Caco-2 (cell line): ENCODE measurements at regions not wholly inside any gene's neighbourhood (a gene's known extent, or its start where the extent isn't known, plus 50 kb on each side); places are given as distances from the start of the nearest gene placed in this dataset.

Experiments used
- BruUV-seq: library from RNA; stranded (reverse); fragments of 400-500 nt; replicated peaks from 2 replicates; lab custom pipeline; 2021; lab: Mats Ljungman, UMichigan
- CTCF ChIA-PET: fragments of 300-600 bp; sonication (Branson Sonifier 250); formaldehyde crosslinking; loops from one replicate; lab custom pipeline; 2022; ENCODE audit warnings: antibody characterized with exemption; lab: Charles Lee
- POLR2A ChIA-PET: fragments of 300-600 bp; sonication (Branson Sonifier 250); formaldehyde crosslinking; loops from one replicate; lab custom pipeline; 2022; ENCODE audit warnings: antibody characterized with exemption; lab: Charles Lee
- DNase-seq, 2 experiments: peaks; one replicate each; pipeline versions ENCODE4 v3.0.0 to v3.0.0-alpha.2; 2020 to 2022
- H3K27me3 ChIP-seq: replicated peaks from 2 replicates; pipeline ENCODE4 v1.6.0; 2011; ENCODE audit warnings: low read length; ENCODE audit not compliant: control insufficient read depth, insufficient read depth
- H3K36me3 ChIP-seq: 2 replicates; pipeline ENCODE4 v1.5.1; 2011; ENCODE audit warnings: low read length; ENCODE audit not compliant: control insufficient read depth, insufficient read depth
- H3K4me1 ChIP-seq: fragments of 250-450 bp; sonication (Bioruptor Pico); 2 replicates; pipeline ENCODE4 v1.5.1; 2020; ENCODE audit warnings: mild to moderate bottlenecking
- H3K4me3 ChIP-seq: 2 replicates; pipeline ENCODE4 v1.5.1; 2011; ENCODE audit warnings: low read depth, mild to moderate bottlenecking, control low read depth, low read length
- H3K9me3 ChIP-seq: fragments of 250-450 bp; sonication (Bioruptor Pico); 2 replicates; pipeline ENCODE4 v1.5.1; 2020; ENCODE audit warnings: mild to moderate bottlenecking, moderate library complexity
- H3K27ac Mint-ChIP-seq: one replicate; pipeline ENCODE4 v1.8.0; 2022; ENCODE audit warnings: mixed read lengths; ENCODE audit not compliant: unreplicated experiment
- H3K27me3 Mint-ChIP-seq: one replicate; pipeline ENCODE4 v1.8.0; 2022; ENCODE audit warnings: mixed read lengths; ENCODE audit not compliant: insufficient read depth, unreplicated experiment
- H3K36me3 Mint-ChIP-seq: one replicate; pipeline ENCODE4 v1.8.0; 2022; ENCODE audit warnings: mild to moderate bottlenecking, mixed read lengths; ENCODE audit not compliant: insufficient read depth, unreplicated experiment
- H3K4me1 Mint-ChIP-seq: one replicate; pipeline ENCODE4 v1.8.0; 2022; ENCODE audit warnings: low read depth, mixed read lengths; ENCODE audit not compliant: unreplicated experiment
- H3K4me3 Mint-ChIP-seq: one replicate; pipeline ENCODE4 v1.8.0; 2022; ENCODE audit warnings: mild to moderate bottlenecking, moderate library complexity, mixed read lengths; ENCODE audit not compliant: unreplicated experiment
- H3K9me3 Mint-ChIP-seq: one replicate; pipeline ENCODE4 v1.8.0; 2022; ENCODE audit warnings: mixed read lengths; ENCODE audit not compliant: unreplicated experiment
- intact Hi-C: fragments of 100-400 bp; cut with micrococcal nuclease; formaldehyde crosslinking; loops from one replicate; pipeline ENCODE4 v1.10.0; 2022; ENCODE audit not compliant: unreplicated experiment
- TF ChIP-seq, protein P1 (sequence below), 2 experiments: fragments of 200-600 bp in 1 of 2; IDR thresholded peaks; 1 replicate in 1 of 2; 2 replicates in 1 of 2; pipeline versions ENCODE4 v1.5.1 to v1.8.0; 2011 to 2022; ENCODE audit warnings: antibody characterized with exemption in 1 of 2, control low read depth in 1 of 2, inconsistent platforms in 1 of 2, low read depth in 1 of 2, low read length in 1 of 2, mild to moderate bottlenecking in 1 of 2, moderate library complexity in 1 of 2; ENCODE audit not compliant: insufficient read depth in 1 of 2, severe bottlenecking in 1 of 2, unreplicated experiment in 1 of 2

DNA sequence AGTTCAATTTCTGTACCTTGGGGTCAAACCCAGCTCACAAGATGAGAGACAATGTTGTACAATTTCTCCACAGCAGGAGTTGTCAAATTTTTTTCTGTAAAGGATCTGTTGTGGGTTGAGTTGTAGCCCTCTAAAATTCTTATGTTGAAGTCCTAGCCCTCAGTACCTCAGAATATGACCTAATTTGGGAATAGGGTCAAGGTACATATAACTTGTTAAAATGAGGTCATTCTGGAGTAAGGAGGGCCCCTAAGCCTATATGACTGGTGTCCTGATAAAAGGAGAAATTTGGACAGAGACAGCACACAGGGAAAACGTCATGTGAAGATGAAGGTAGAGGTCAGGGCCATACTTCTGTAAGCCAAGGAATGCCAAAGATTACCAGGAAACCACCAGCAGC is 264.9 kb downstream of the TTC8 start:
- no peaks in the 10 kb centered on the region for H3K9me3 ChIP-seq
- intact Hi-C loops: no loop called here
- POLR2A ChIA-PET: no interaction called here
- no peaks in the 10 kb centered on the region for H3K36me3 ChIP-seq
- Mint-ChIP-seq H3K4me3 (no peak overlapping the region), H3K9me3 (no peaks in the 10 kb centered on the region), H3K27me3 (no peaks in the 10 kb centered on the region), H3K4me1 (peaks cover 7% of the 10 kb centered on the region), H3K36me3 (no peaks in the 10 kb centered on the region), H3K27ac (no peak overlapping the region)
- no peaks in the 10 kb centered on the region for H3K27me3 ChIP-seq
- CTCF ChIA-PET: interaction anchor here (1.1 kb wide), 1 partner anchor 49 kb away, joined by 3 read pairs; no protein-coding TSS in a partner anchor
- no peak overlapping the region for H3K4me3 ChIP-seq
- BruUV-seq: no TSS peak
- no peak for DNase-seq
- H3K4me1 ChIP-seq: no peaks in the 10 kb centered on the region
- TF ChIP-seq, protein P1, sequence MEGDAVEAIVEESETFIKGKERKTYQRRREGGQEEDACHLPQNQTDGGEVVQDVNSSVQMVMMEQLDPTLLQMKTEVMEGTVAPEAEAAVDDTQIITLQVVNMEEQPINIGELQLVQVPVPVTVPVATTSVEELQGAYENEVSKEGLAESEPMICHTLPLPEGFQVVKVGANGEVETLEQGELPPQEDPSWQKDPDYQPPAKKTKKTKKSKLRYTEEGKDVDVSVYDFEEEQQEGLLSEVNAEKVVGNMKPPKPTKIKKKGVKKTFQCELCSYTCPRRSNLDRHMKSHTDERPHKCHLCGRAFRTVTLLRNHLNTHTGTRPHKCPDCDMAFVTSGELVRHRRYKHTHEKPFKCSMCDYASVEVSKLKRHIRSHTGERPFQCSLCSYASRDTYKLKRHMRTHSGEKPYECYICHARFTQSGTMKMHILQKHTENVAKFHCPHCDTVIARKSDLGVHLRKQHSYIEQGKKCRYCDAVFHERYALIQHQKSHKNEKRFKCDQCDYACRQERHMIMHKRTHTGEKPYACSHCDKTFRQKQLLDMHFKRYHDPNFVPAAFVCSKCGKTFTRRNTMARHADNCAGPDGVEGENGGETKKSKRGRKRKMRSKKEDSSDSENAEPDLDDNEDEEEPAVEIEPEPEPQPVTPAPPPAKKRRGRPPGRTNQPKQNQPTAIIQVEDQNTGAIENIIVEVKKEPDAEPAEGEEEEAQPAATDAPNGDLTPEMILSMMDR (IDR thresholded peaks at IDR 0.05; ENCODE audit: insufficient read depth in 1 of 2, low read depth in 1 of 2, low read length in 1 of 2, severe bottlenecking in 1 of 2, unreplicated experiment in 1 of 2): no peak

DNA sequence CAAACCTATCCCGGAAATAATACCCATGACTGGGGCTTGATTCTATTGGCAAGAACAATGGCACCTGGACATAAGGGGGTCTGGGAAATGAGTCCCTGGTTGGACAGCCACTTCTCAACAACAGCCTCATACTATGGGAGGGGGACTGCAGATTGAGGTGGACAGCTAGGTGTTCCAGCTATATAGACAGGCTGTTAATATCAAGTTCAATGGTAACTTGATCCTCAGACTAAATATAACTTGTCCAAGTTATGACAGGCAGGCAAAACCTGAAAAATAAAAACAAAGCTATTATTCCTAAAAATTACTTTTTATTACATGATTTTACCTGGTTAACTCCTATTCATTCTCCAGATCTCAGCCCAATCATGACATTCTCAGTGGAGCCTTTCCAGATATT is 267.3 kb downstream of the TTC8 start:
- Histone ChIP-seq H3K36me3 (no peaks in the 10 kb centered on the region), H3K9me3 (no peaks in the 10 kb centered on the region), H3K4me1 (no peaks in the 10 kb centered on the region), H3K4me3 (no peak overlapping the region), H3K27me3 (no peaks in the 10 kb centered on the region)
- intact Hi-C loops: no loop called here
- ChIA-PET CTCF (no interaction called here), POLR2A (interaction anchor here (0.8 kb wide), 1 partner anchor 197 kb away, joined by 3 read pairs; no protein-coding TSS in a partner anchor)
- peaks cover 7% of the 10 kb centered on the region for H3K4me1 Mint-ChIP-seq
- no peaks in the 10 kb centered on the region for H3K9me3 Mint-ChIP-seq
- DNase-seq: no peak
- no peak overlapping the region for H3K27ac Mint-ChIP-seq
- H3K36me3 Mint-ChIP-seq: no peaks in the 10 kb centered on the region
- H3K4me3 Mint-ChIP-seq: no peak overlapping the region
- no peaks in the 10 kb centered on the region for H3K27me3 Mint-ChIP-seq
- no TSS peak for BruUV-seq
- TF ChIP-seq, protein P1 (IDR thresholded peaks at IDR 0.05; ENCODE audit: insufficient read depth in 1 of 2, low read depth in 1 of 2, low read length in 1 of 2, severe bottlenecking in 1 of 2, unreplicated experiment in 1 of 2): no peak

DNA sequence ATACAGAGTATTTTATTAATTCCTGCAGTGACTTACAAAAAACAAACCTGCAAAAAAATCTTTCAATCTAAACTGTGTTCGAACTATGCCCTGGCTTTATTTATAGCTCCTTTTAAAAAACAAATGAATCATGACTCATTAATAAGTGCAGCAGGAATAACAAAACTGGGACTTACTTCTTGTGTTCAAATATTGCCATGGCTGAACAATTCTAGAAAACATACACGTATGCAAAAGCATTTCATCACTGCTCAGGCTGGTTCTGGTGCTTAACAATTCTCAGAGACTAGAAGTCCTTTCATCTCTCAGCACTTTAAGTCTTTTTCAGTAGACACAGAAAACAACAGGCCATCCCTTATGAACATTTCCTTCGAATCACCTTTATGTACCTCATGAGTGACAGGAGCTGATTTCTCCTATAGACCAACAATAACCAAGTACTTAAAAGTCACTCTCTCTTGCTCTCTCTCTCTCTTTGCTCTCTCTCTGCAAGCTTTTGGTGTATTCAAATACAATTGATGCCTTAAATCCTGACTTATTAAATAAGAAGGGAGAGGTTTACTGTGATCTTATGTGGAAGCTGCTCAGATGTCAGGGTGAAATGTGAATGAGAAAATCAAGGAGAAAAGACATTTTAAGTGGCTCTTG is 268.8 kb downstream of the TTC8 start:
- no peaks in the 10 kb centered on the region for H3K36me3 Mint-ChIP-seq
- BruUV-seq: no TSS peak
- no peak overlapping the region for H3K4me3 Mint-ChIP-seq
- Histone ChIP-seq H3K9me3 (no peaks in the 10 kb centered on the region), H3K27me3 (no peaks in the 10 kb centered on the region), H3K36me3 (no peaks in the 10 kb centered on the region), H3K4me1 (no peaks in the 10 kb centered on the region), H3K4me3 (no peak overlapping the region)
- DNase-seq: no peak
- TF ChIP-seq, protein P1 (IDR thresholded peaks at IDR 0.05; ENCODE audit: insufficient read depth in 1 of 2, low read depth in 1 of 2, low read length in 1 of 2, severe bottlenecking in 1 of 2, unreplicated experiment in 1 of 2): no peak
- intact Hi-C loops: no loop called here
- no peak overlapping the region for H3K27ac Mint-ChIP-seq
- no peaks in the 10 kb centered on the region for H3K9me3 Mint-ChIP-seq
- H3K4me1 Mint-ChIP-seq: peaks cover 7% of the 10 kb centered on the region
- no peaks in the 10 kb centered on the region for H3K27me3 Mint-ChIP-seq
- CTCF ChIA-PET: no interaction called here
- POLR2A ChIA-PET: no interaction called here
